ENCODE measurements at regions not wholly inside any gene's neighbourhood (a gene's known extent, or its start where the extent isn't known, plus 50 kb on each side); places are given as distances from the start of the nearest gene placed in this dataset.

DNA sequence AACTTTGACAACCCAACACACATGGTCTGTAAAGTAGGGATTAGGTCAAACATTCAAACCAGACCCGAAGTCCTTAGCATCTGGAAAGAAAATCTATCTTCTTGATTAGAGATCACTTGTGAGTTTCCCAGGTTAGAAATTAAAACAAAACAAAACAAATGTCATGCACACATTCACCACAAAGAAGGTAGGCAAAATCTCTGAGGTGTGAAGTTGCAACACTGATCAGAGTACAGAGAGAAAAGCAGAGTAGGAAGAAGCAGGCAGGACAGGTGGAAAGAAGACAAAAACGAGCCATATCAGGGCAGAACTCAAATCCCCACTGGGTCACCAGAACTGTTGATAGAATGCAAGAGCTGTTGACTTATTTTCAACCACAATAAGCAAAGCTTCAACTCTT, 102.8 kb upstream of the THSD7A start:
- no peaks in the 10 kb centered on the region for H4K20me1 ChIP-seq (ENCODE audit: insufficient read depth, low read length)
- H3K9ac ChIP-seq (ENCODE audit: insufficient read depth, low read length, poor library complexity, severe bottlenecking): no peak overlapping the region
- H3K27ac Mint-ChIP-seq: no peak overlapping the region
- WGBS (ENCODE audit: insufficient coverage): no CpG with 5 or more reads among the region's 2 CpGs
- no peaks in the 10 kb centered on the region for H3K36me3 ChIP-seq (replicated peaks in 1 of 2; ENCODE audit: control insufficient read depth in 1 of 2, insufficient read depth in 2 of 2, low read length in 2 of 2)
- no peaks in the 10 kb centered on the region for H3K79me2 ChIP-seq (ENCODE audit: insufficient read depth, low read length)
- no peaks in the 10 kb centered on the region for H3K27me3 ChIP-seq (ENCODE audit: control insufficient read depth in 2 of 2, insufficient read depth in 2 of 2, low read length in 2 of 2)
- no peak overlapping the region for H2AFZ ChIP-seq (ENCODE audit: insufficient read depth, low read depth, low read length, poor library complexity, severe bottlenecking)
- H3K9me3 Mint-ChIP-seq: peaks cover 0 to 8% (median 5%) of the 10 kb centered on the region in 7 donors
- peaks cover 0 to 2% (median 0%) of the 10 kb centered on the region in 3 donors for H3K27me3 Mint-ChIP-seq (ENCODE audit: low read depth in 3 of 3)
- H3K27ac ChIP-seq (ENCODE audit: low read depth in 1 of 2, low read length in 2 of 2): no peak overlapping the region
- no peaks in the 10 kb centered on the region for H3K4me1 ChIP-seq (ENCODE audit: control insufficient read depth in 1 of 2, insufficient read depth in 2 of 2, low read length in 2 of 2)
- no peak overlapping the region for H3K4me3 ChIP-seq (replicated peaks in 1 of 3; ENCODE audit: low read depth in 2 of 3, low read length in 3 of 3)
- H3K4me1 Mint-ChIP-seq: no peaks in the 10 kb centered on the region
- no peaks in the 10 kb centered on the region for H3K9me3 ChIP-seq (replicated peaks in 1 of 2; ENCODE audit: control insufficient read depth in 1 of 2, insufficient read depth in 1 of 2, low read length in 2 of 2)
- TF ChIP-seq, protein P1, sequence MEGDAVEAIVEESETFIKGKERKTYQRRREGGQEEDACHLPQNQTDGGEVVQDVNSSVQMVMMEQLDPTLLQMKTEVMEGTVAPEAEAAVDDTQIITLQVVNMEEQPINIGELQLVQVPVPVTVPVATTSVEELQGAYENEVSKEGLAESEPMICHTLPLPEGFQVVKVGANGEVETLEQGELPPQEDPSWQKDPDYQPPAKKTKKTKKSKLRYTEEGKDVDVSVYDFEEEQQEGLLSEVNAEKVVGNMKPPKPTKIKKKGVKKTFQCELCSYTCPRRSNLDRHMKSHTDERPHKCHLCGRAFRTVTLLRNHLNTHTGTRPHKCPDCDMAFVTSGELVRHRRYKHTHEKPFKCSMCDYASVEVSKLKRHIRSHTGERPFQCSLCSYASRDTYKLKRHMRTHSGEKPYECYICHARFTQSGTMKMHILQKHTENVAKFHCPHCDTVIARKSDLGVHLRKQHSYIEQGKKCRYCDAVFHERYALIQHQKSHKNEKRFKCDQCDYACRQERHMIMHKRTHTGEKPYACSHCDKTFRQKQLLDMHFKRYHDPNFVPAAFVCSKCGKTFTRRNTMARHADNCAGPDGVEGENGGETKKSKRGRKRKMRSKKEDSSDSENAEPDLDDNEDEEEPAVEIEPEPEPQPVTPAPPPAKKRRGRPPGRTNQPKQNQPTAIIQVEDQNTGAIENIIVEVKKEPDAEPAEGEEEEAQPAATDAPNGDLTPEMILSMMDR (IDR thresholded peaks at IDR 0.05): no peak
- intact Hi-C loops (cut with micrococcal nuclease): no loop called here
- no peak for DNase-seq
- no peak overlapping the region for H3K4me2 ChIP-seq (replicated peaks; ENCODE audit: extremely low read depth, low read length, poor library complexity, severe bottlenecking)
- H3K4me3 Mint-ChIP-seq: no peak overlapping the region
- no peaks in the 10 kb centered on the region for H3K36me3 Mint-ChIP-seq

DNA sequence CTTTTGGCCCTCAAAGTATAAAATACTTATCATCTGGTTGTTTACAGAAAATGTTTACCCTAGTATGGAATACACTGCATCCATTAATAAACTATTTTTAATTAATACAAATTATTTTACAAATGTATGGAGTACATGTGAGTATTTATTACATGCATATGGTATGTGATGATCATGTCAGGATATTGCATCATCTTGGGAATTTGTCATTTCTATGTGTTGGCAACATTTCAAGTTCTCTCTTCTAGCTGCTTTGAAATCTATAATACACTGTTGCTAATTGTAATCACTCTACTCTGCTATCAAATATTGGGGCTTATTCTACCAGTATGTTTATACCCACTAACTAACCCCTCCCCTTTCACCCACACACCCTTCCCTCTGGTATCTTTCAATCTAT, 103.9 kb upstream of the THSD7A start:
- H3K79me2 ChIP-seq (ENCODE audit: insufficient read depth, low read length): no peaks in the 10 kb centered on the region
- no peak overlapping the region for H3K9ac ChIP-seq (ENCODE audit: insufficient read depth, low read length, poor library complexity, severe bottlenecking)
- no peak overlapping the region for H3K4me3 Mint-ChIP-seq
- TF ChIP-seq, protein P1 (IDR thresholded peaks at IDR 0.05): no peak
- no peak for DNase-seq
- H4K20me1 ChIP-seq (ENCODE audit: insufficient read depth, low read length): no peaks in the 10 kb centered on the region
- H3K4me1 Mint-ChIP-seq: no peaks in the 10 kb centered on the region
- no peaks in the 10 kb centered on the region for H3K36me3 ChIP-seq (replicated peaks in 1 of 2; ENCODE audit: control insufficient read depth in 1 of 2, insufficient read depth in 2 of 2, low read length in 2 of 2)
- no peak overlapping the region for H2AFZ ChIP-seq (ENCODE audit: insufficient read depth, low read depth, low read length, poor library complexity, severe bottlenecking)
- peaks cover 0 to 8% (median 5%) of the 10 kb centered on the region in 7 donors for H3K9me3 Mint-ChIP-seq
- H3K4me3 ChIP-seq (replicated peaks in 1 of 3; ENCODE audit: low read depth in 2 of 3, low read length in 3 of 3): no peak overlapping the region
- no peak overlapping the region for H3K27ac ChIP-seq (ENCODE audit: low read depth in 1 of 2, low read length in 2 of 2)
- H3K4me1 ChIP-seq (ENCODE audit: control insufficient read depth in 1 of 2, insufficient read depth in 2 of 2, low read length in 2 of 2): no peaks in the 10 kb centered on the region
- no peak overlapping the region for H3K27ac Mint-ChIP-seq
- H3K36me3 Mint-ChIP-seq: no peaks in the 10 kb centered on the region
- no peaks in the 10 kb centered on the region for H3K27me3 ChIP-seq (ENCODE audit: control insufficient read depth in 2 of 2, insufficient read depth in 2 of 2, low read length in 2 of 2)
- intact Hi-C loops (cut with micrococcal nuclease): no loop called here
- no peaks in the 10 kb centered on the region for H3K9me3 ChIP-seq (replicated peaks in 1 of 2; ENCODE audit: control insufficient read depth in 1 of 2, insufficient read depth in 1 of 2, low read length in 2 of 2)
- H3K4me2 ChIP-seq (replicated peaks; ENCODE audit: extremely low read depth, low read length, poor library complexity, severe bottlenecking): no peak overlapping the region
- H3K27me3 Mint-ChIP-seq (ENCODE audit: low read depth in 3 of 3): peaks cover 0 to 2% (median 0%) of the 10 kb centered on the region in 3 donors
